ENCODE measurements at regions not wholly inside any gene's neighbourhood (a gene's known extent, or its start where the extent isn't known, plus 50 kb on each side); places are given as distances from the start of the nearest gene placed in this dataset.
"Not testable (repeated sequence)": the region's sequence is repeated elsewhere in the genome, so short reads cannot be mapped to it uniquely, and the experiment has no call there.

DNA sequence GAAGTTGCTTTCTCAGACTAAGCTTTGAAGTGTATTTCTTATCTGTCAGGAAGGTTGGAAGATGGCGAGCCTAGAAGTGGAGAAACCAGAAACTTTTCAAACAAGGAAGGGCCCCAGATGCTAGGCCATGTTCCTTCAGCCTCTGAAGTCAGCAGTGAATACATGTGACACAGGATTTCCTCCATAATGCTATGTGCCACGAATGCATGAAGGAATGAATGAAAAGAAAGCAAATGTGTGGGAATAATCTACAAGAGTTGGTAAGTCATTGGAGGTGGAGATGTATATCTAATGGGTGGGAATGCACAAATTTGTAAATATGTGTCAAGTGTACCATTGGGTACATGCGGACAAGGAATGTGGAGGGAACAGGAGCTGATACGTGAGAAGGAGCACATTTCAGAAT lies 123.2 kb upstream of the PRSS16 start:
- no peaks in the 10 kb centered on the region for H3K9me2 ChIP-seq (ENCODE audit: low read depth, low read length)
- no peak overlapping the region for H3K4me3 ChIP-seq (ENCODE audit: low read depth, low read length, poor library complexity, severe bottlenecking)
- H3K27me3 ChIP-seq (ENCODE audit: insufficient read depth, low read length) = no peaks in the 10 kb centered on the region
- no peak overlapping the region for H3K4me2 ChIP-seq (ENCODE audit: low read length)
- TF ChIP-seq, protein P1, sequence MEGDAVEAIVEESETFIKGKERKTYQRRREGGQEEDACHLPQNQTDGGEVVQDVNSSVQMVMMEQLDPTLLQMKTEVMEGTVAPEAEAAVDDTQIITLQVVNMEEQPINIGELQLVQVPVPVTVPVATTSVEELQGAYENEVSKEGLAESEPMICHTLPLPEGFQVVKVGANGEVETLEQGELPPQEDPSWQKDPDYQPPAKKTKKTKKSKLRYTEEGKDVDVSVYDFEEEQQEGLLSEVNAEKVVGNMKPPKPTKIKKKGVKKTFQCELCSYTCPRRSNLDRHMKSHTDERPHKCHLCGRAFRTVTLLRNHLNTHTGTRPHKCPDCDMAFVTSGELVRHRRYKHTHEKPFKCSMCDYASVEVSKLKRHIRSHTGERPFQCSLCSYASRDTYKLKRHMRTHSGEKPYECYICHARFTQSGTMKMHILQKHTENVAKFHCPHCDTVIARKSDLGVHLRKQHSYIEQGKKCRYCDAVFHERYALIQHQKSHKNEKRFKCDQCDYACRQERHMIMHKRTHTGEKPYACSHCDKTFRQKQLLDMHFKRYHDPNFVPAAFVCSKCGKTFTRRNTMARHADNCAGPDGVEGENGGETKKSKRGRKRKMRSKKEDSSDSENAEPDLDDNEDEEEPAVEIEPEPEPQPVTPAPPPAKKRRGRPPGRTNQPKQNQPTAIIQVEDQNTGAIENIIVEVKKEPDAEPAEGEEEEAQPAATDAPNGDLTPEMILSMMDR (IDR thresholded peaks at IDR 0.05; ENCODE audit: low read length) = no peak
- no peak for TF ChIP-seq EZH2 (IDR thresholded peaks at IDR 0.05; ENCODE audit: borderline replicate concordance, low read length)
- H2AFZ ChIP-seq (ENCODE audit: low read length) = no peak overlapping the region
- no peaks in the 10 kb centered on the region for H3F3A ChIP-seq (ENCODE audit: insufficient read depth, low read length)
- H3K9ac ChIP-seq (ENCODE audit: low read length) = no peak overlapping the region
- H3K9me3 ChIP-seq (ENCODE audit: low read length) = no peaks in the 10 kb centered on the region
- no peak overlapping the region for H3K27ac ChIP-seq (ENCODE audit: low read depth, low read length, poor library complexity, severe bottlenecking)
- no peaks in the 10 kb centered on the region for H3K79me2 ChIP-seq (ENCODE audit: insufficient read depth, low read length)
- no peaks in the 10 kb centered on the region for H3K36me3 ChIP-seq (ENCODE audit: insufficient read depth, low read length)
- peaks cover 38% of the 10 kb centered on the region for H3K4me1 ChIP-seq (ENCODE audit: insufficient read depth, low read length, severe bottlenecking)
- H4K20me1 ChIP-seq (ENCODE audit: insufficient read depth, low read length) = no peaks in the 10 kb centered on the region

DNA sequence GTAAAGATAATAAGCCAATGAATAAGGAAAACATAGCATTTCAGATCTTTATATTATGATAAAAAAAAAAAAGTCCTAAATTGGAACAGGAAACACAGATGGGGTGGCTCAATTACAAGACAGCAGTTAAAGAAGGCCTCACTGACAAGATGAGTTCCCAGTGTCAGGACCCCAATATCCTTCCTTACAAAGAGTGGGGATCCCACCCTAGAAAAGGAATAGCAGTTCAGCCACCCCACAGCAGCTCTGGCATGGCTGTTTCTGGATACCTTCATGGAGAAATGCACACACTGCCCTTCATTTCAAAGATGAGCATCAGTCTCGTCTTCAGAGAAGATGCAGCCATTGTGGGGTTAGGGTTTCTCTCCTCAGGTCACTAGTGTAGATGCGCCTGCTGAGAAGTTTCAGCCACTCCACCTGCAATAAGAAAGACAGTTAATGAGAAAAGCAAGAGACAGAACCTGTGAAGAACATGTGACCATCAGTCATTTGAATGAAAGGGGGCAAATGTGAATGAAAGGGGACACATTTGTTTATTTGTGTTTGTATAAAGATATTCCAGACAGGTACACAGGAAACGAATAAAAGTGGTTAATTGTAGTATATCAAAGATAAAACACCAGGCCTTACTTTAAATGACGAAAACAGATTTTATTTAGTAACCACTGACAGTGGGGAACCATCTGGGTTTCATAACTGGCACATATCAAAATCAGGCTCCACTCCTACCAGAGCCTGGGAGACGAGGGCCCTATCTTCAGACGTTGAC lies 121.3 kb upstream of the PRSS16 start:
- Histone ChIP-seq H3K36me3 (ENCODE audit: insufficient read depth, low read length) (no peaks in the 10 kb centered on the region), H3K9ac (ENCODE audit: low read length) (peak overlapping the region; percentile 59; the same call in 1 of the 2 replicates), H3K27ac (ENCODE audit: low read depth, low read length, poor library complexity, severe bottlenecking) (peak overlapping the region; percentile 96), H3F3A (ENCODE audit: insufficient read depth, low read length) (no peaks in the 10 kb centered on the region; the same call in 1 of the 2 replicates), H3K4me1 (ENCODE audit: insufficient read depth, low read length, severe bottlenecking) (peaks cover 57% of the 10 kb centered on the region), H3K27me3 (ENCODE audit: insufficient read depth, low read length) (no peaks in the 10 kb centered on the region), H2AFZ (ENCODE audit: low read length) (peak overlapping the region; percentile 94), H3K9me3 (ENCODE audit: low read length) (no peaks in the 10 kb centered on the region), H3K9me2 (ENCODE audit: low read depth, low read length) (no peaks in the 10 kb centered on the region), H3K4me2 (ENCODE audit: low read length) (peak overlapping the region; percentile 67), H3K4me3 (ENCODE audit: low read depth, low read length, poor library complexity, severe bottlenecking) (peak overlapping the region; percentile 47), H4K20me1 (ENCODE audit: insufficient read depth, low read length) (no peaks in the 10 kb centered on the region), H3K79me2 (ENCODE audit: insufficient read depth, low read length) (no peaks in the 10 kb centered on the region)
- TF ChIP-seq EZH2 (IDR thresholded peaks at IDR 0.05; ENCODE audit: borderline replicate concordance, low read length) = no peak
- TF ChIP-seq, protein P1 (IDR thresholded peaks at IDR 0.05; ENCODE audit: low read length) = no peak

DNA sequence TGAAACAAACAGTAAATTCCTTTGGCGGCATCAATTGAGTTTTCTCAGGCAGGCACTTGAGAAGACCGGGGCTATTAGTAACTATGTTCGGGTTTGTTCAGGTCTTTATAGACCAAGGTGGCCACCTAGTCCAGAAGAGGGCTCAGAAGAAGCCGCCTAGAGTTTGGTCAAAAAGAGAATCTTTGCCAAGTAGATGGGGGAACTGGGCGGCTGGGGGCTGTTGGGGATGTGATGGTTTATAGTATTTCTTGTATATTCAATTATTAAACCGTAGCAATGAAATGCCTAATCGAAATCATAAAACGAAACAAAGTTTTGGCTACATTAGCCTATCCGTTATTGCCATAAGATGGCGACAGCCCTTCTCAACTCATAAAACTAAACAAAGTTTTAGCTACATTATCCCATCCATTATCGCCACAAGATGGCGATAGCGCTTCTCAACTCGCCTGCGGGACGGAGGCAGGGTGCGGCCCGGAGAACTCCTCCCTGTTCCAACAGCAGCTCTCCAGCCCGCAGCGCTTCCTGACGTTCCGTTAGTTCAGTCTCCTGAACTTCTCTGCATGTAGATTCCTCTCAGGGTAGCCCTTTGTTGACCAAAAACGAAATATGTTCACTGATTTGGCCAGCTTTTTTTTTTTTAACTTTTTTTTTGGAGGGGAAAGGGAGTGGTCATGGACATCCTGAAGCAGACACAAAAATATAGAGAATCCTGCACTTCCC lies 120.5 kb upstream of the PRSS16 start:
- peak overlapping the region; percentile 96 for H3K27ac ChIP-seq (ENCODE audit: low read depth, low read length, poor library complexity, severe bottlenecking)

DNA sequence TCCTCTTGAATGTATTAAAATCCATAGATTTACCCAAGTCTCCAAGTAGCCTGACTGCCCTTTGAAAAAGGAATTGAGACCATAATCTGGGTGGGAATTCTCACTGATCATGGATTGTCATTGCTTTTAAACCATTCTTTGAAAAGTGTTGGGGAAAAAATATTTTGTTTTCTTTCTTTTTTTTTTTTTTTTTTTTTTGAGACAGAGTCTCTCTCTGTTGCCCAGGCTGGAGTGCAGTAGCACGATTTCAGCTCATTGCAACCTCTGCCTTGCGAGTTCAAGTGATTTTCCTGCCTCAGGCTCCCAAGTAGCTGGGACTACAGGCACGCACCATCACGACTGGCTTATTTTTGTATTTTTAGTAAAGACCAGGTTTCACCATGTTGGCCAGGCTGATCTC lies 119.6 kb upstream of the PRSS16 start:
- H3K9ac ChIP-seq (ENCODE audit: low read length) = peak overlapping the region; percentile 59
- H3K4me3 ChIP-seq (ENCODE audit: low read depth, low read length, poor library complexity, severe bottlenecking) = not testable (repeated sequence)

More for the DNA sequence above, 120.5 kb upstream of the PRSS16 start:
- Histone ChIP-seq H3K36me3 (ENCODE audit: insufficient read depth, low read length) (no peaks in the 10 kb centered on the region), H3K4me2 (ENCODE audit: low read length) (peak overlapping the region; percentile 67), H3K4me3 (ENCODE audit: low read depth, low read length, poor library complexity, severe bottlenecking) (peak overlapping the region; percentile 47), H3F3A (ENCODE audit: insufficient read depth, low read length) (no peaks in the 10 kb centered on the region; the same call in 1 of the 2 replicates), H4K20me1 (ENCODE audit: insufficient read depth, low read length) (no peaks in the 10 kb centered on the region), H3K9me2 (ENCODE audit: low read depth, low read length) (no peaks in the 10 kb centered on the region), H2AFZ (ENCODE audit: low read length) (peak overlapping the region; percentile 94), H3K9ac (ENCODE audit: low read length) (peak overlapping the region; percentile 59), H3K4me1 (ENCODE audit: insufficient read depth, low read length, severe bottlenecking) (peaks cover 57% of the 10 kb centered on the region), H3K79me2 (ENCODE audit: insufficient read depth, low read length) (no peaks in the 10 kb centered on the region), H3K27me3 (ENCODE audit: insufficient read depth, low read length) (no peaks in the 10 kb centered on the region), H3K9me3 (ENCODE audit: low read length) (no peaks in the 10 kb centered on the region)
- TF ChIP-seq, protein P1 (IDR thresholded peaks at IDR 0.05; ENCODE audit: low read length) = peak; percentile 91
- TF ChIP-seq EZH2 (IDR thresholded peaks at IDR 0.05; ENCODE audit: borderline replicate concordance, low read length) = no peak

More for the DNA sequence above, 119.6 kb upstream of the PRSS16 start:
- H3K4me1 ChIP-seq (ENCODE audit: insufficient read depth, low read length, severe bottlenecking) = peaks cover 57% of the 10 kb centered on the region
- not testable (repeated sequence) for H3K79me2 ChIP-seq (ENCODE audit: insufficient read depth, low read length); H3F3A ChIP-seq (ENCODE audit: insufficient read depth, low read length); H2AFZ ChIP-seq (ENCODE audit: low read length); H3K27me3 ChIP-seq (ENCODE audit: insufficient read depth, low read length); H3K9me2 ChIP-seq (ENCODE audit: low read depth, low read length); H4K20me1 ChIP-seq (ENCODE audit: insufficient read depth, low read length); H3K36me3 ChIP-seq (ENCODE audit: insufficient read depth, low read length); H3K9me3 ChIP-seq (ENCODE audit: low read length)
- H3K27ac ChIP-seq (ENCODE audit: low read depth, low read length, poor library complexity, severe bottlenecking) = peak overlapping the region; percentile 96
- peak overlapping the region; percentile 67 for H3K4me2 ChIP-seq (ENCODE audit: low read length)

Measured in OCI-LY1 (cell line).